RWPE2 (cell line): ENCODE measurements at regions not wholly inside any gene's neighbourhood (a gene's known extent, or its start where the extent isn't known, plus 50 kb on each side); places are given as distances from the start of the nearest gene placed in this dataset.

Experiments used
- ATAC-seq: fragments of 200-7000 bp; cut with Tn5 transposase; 3 replicates; pipeline ENCODE4 v1.9.1; 2021; ENCODE audit warnings: low read depth
- DNase-seq: peaks from one replicate; pipeline ENCODE4 v3.0.0-alpha.2; 2020; ENCODE audit warnings: low spot score
- H3K27ac ChIP-seq: fragments of 450-650 bp; 2 replicates; pipeline ENCODE4 v1.5.1; 2017; ENCODE audit warnings: mild to moderate bottlenecking; ENCODE audit not compliant: poor library complexity, severe bottlenecking
- H3K27me3 ChIP-seq: fragments of 250-450 bp; sonication (Bioruptor Pico); 2 replicates; pipeline ENCODE4 v1.5.1; 2021; ENCODE audit warnings: mild to moderate bottlenecking, moderate library complexity; ENCODE audit not compliant: insufficient read depth, poor library complexity, severe bottlenecking
- H3K36me3 ChIP-seq: fragments of 250-450 bp; sonication (Bioruptor Pico); 2 replicates; pipeline ENCODE4 v1.5.1; 2020; ENCODE audit warnings: low read depth, mild to moderate bottlenecking, moderate library complexity
- H3K4me1 ChIP-seq: fragments of 250-450 bp; sonication (Bioruptor Pico); 2 replicates; pipeline ENCODE4 v1.5.1; 2021; ENCODE audit warnings: mild to moderate bottlenecking, moderate library complexity; ENCODE audit not compliant: insufficient read depth, poor library complexity, severe bottlenecking
- H3K4me3 ChIP-seq: fragments of 250-450 bp; sonication (Bioruptor Pico); 2 replicates; pipeline ENCODE4 v1.5.1; 2021; ENCODE audit warnings: mild to moderate bottlenecking, moderate library complexity; ENCODE audit not compliant: severe bottlenecking
- H3K9me3 ChIP-seq: fragments of 250-450 bp; sonication (Bioruptor Pico); 2 replicates; pipeline ENCODE4 v1.5.1; 2021; ENCODE audit warnings: mild to moderate bottlenecking, moderate library complexity; ENCODE audit not compliant: severe bottlenecking
- TF ChIP-seq, protein P1 (sequence below): fragments of 450-650 bp; IDR thresholded peaks from one replicate; pipeline ENCODE4 v1.5.1; 2017; ENCODE audit warnings: mild to moderate bottlenecking, moderate library complexity; ENCODE audit not compliant: poor library complexity, severe bottlenecking

DNA sequence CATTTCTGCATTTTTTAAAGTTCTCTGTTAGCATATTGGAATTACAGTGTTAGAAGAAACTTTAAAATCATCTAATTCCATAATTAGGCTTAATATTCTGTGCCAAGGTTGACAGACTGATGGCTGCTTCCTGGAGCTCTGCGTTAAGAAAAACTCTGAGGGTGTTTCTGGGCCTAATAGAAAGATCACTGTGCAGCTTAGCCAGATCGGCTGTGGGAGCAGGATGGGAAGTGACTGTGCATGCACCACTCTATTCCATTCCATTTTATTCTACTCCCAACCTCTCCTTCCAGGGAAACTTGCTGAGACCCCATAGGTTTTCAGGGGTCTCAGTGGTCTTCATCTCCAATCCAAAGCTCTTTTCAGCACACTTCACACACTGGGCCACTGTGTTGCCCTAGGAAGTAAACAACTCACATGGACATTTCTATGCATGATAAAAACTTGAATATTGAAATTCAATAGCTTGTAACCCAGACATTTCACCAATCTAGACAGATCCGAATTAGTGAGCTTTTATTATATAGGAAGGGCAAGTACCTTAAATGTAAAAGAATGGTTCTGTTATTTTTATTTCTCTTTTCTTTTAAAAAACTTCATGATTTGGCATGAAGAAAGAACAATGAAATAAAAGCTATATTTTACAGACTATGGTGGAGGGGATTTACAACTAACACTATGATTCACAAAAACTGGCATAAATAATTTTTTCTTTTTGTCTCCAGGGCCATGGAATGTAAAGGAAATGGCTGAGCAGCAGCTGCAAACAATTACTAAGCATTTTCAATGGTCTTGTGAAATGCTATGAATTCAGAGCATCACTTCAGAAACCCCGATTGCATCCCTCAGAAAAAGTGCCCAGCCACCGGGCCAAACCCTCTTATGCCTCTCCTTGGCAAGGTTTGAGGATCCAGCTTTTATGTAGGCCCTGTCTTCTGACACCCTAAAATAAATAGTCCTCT is 51.4 kb upstream of the DAB2 start:
- DNase-seq (no peak), ATAC-seq (no peak)
- no peak overlapping the region for H3K4me3 ChIP-seq
- no peaks in the 10 kb centered on the region for H3K9me3 ChIP-seq
- no peak overlapping the region for H3K27ac ChIP-seq
- H3K36me3 ChIP-seq = no peaks in the 10 kb centered on the region
- no peaks in the 10 kb centered on the region for H3K27me3 ChIP-seq
- TF ChIP-seq, protein P1, sequence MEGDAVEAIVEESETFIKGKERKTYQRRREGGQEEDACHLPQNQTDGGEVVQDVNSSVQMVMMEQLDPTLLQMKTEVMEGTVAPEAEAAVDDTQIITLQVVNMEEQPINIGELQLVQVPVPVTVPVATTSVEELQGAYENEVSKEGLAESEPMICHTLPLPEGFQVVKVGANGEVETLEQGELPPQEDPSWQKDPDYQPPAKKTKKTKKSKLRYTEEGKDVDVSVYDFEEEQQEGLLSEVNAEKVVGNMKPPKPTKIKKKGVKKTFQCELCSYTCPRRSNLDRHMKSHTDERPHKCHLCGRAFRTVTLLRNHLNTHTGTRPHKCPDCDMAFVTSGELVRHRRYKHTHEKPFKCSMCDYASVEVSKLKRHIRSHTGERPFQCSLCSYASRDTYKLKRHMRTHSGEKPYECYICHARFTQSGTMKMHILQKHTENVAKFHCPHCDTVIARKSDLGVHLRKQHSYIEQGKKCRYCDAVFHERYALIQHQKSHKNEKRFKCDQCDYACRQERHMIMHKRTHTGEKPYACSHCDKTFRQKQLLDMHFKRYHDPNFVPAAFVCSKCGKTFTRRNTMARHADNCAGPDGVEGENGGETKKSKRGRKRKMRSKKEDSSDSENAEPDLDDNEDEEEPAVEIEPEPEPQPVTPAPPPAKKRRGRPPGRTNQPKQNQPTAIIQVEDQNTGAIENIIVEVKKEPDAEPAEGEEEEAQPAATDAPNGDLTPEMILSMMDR = no peak
- no peaks in the 10 kb centered on the region for H3K4me1 ChIP-seq

DNA sequence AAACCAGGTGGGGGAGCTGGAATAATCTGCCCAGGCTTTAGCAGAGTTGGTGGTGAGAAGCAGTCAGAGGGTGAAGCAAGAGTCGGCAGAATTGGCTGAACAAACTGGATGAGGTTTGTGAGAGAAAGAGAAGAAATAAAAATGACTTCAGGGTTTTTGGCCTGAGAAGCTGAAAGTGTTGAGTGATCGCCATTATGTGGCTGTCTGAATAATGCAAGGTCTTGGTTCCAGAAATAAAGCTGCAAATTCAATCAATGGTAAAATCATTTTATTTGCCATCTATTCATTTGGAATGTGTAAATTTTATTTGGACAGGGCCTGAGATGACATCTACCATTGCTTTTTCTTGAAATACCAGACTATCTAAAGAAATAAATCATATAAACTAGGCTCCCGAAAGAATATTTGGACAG is 50.4 kb upstream of the DAB2 start:
- H3K27me3 ChIP-seq = no peaks in the 10 kb centered on the region
- no peaks in the 10 kb centered on the region for H3K9me3 ChIP-seq
- H3K4me3 ChIP-seq = no peak overlapping the region
- no peak for DNase-seq
- H3K27ac ChIP-seq = no peak overlapping the region
- TF ChIP-seq, protein P1 = no peak
- ATAC-seq = no peak
- no peaks in the 10 kb centered on the region for H3K4me1 ChIP-seq
- no peaks in the 10 kb centered on the region for H3K36me3 ChIP-seq
